ENCODE measurements at regions not wholly inside any gene's neighbourhood (a gene's known extent, or its start where the extent isn't known, plus 50 kb on each side); places are given as distances from the start of the nearest gene placed in this dataset.

GRCh38 chr6:14429396-14429795, 311.8 kb downstream of the CD83 start:
- no peaks in the 10 kb centered on the region for H3K36me3 ChIP-seq (ENCODE audit: insufficient read depth)
- no peaks in the 10 kb centered on the region for H4K20me1 ChIP-seq (replicated peaks; ENCODE audit: insufficient read depth)
- Mint-ChIP-seq H3K4me1 (peaks cover 36% of the 10 kb centered on the region), H3K4me3 (no peak overlapping the region), H3K27ac (no peak overlapping the region), H3K27me3 (ENCODE audit: insufficient read depth, low read depth, poor library complexity) (peaks cover 4% of the 10 kb centered on the region), H3K9me3 (no peaks in the 10 kb centered on the region; the same call in 2 of the 3 replicates), H3K36me3 (ENCODE audit: low read depth) (no peaks in the 10 kb centered on the region)
- no peaks in the 10 kb centered on the region for H3F3A ChIP-seq (replicated peaks; ENCODE audit: low read depth)
- TF ChIP-seq, protein P1, sequence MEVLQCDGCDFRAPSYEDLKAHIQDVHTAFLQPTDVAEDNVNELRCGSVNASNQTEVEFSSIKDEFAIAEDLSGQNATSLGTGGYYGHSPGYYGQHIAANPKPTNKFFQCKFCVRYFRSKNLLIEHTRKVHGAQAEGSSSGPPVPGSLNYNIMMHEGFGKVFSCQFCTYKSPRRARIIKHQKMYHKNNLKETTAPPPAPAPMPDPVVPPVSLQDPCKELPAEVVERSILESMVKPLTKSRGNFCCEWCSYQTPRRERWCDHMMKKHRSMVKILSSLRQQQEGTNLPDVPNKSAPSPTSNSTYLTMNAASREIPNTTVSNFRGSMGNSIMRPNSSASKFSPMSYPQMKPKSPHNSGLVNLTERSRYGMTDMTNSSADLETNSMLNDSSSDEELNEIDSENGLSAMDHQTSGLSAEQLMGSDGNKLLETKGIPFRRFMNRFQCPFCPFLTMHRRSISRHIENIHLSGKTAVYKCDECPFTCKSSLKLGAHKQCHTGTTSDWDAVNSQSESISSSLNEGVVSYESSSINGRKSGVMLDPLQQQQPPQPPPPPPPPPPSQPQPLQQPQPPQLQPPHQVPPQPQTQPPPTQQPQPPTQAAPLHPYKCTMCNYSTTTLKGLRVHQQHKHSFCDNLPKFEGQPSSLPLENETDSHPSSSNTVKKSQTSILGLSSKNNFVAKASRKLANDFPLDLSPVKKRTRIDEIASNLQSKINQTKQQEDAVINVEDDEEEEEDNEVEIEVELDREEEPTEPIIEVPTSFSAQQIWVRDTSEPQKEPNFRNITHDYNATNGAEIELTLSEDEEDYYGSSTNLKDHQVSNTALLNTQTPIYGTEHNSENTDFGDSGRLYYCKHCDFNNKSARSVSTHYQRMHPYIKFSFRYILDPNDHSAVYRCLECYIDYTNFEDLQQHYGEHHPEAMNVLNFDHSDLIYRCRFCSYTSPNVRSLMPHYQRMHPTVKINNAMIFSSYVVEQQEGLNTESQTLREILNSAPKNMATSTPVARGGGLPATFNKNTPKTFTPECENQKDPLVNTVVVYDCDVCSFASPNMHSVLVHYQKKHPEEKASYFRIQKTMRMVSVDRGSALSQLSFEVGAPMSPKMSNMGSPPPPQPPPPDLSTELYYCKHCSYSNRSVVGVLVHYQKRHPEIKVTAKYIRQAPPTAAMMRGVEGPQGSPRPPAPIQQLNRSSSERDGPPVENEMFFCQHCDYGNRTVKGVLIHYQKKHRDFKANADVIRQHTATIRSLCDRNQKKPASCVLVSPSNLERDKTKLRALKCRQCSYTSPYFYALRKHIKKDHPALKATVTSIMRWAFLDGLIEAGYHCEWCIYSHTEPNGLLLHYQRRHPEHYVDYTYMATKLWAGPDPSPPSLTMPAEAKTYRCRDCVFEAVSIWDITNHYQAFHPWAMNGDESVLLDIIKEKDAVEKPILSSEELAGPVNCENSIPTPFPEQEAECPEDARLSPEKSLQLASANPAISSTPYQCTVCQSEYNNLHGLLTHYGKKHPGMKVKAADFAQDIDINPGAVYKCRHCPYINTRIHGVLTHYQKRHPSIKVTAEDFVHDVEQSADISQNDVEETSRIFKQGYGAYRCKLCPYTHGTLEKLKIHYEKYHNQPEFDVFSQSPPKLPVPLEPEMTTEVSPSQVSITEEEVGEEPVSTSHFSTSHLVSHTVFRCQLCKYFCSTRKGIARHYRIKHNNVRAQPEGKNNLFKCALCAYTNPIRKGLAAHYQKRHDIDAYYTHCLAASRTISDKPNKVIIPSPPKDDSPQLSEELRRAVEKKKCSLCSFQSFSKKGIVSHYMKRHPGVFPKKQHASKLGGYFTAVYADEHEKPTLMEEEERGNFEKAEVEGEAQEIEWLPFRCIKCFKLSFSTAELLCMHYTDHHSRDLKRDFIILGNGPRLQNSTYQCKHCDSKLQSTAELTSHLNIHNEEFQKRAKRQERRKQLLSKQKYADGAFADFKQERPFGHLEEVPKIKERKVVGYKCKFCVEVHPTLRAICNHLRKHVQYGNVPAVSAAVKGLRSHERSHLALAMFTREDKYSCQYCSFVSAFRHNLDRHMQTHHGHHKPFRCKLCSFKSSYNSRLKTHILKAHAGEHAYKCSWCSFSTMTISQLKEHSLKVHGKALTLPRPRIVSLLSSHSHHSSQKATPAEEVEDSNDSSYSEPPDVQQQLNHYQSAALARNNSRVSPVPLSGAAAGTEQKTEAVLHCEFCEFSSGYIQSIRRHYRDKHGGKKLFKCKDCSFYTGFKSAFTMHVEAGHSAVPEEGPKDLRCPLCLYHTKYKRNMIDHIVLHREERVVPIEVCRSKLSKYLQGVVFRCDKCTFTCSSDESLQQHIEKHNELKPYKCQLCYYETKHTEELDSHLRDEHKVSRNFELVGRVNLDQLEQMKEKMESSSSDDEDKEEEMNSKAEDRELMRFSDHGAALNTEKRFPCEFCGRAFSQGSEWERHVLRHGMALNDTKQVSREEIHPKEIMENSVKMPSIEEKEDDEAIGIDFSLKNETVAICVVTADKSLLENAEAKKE (CRISPR knock-in tag; IDR thresholded peaks at IDR 0.05): no peak
- TF ChIP-seq EZH2 (IDR thresholded peaks at IDR 0.05; ENCODE audit: low read depth, unreplicated experiment) (no peak), JUNB (IDR thresholded peaks at IDR 0.05; ENCODE audit: unreplicated experiment) (no peak), CREB1 (CRISPR knock-in tag; IDR thresholded peaks at IDR 0.05; ENCODE audit: low read depth) (no peak), STAT1 (IDR thresholded peaks at IDR 0.05; ENCODE audit: unreplicated experiment) (no peak), NANOG (IDR thresholded peaks at IDR 0.05; ENCODE audit: borderline replicate concordance) (no peak), ETS1 (IDR thresholded peaks at IDR 0.05) (no peak), ZNF331 (CRISPR knock-in tag; IDR thresholded peaks at IDR 0.05; ENCODE audit: low read depth) (no peak), ZNF114 (CRISPR knock-in tag; IDR thresholded peaks at IDR 0.05) (no peak), EZH2phosphoT487 (IDR thresholded peaks at IDR 0.05; ENCODE audit: unreplicated experiment) (no peak)
- TF ChIP-seq, protein P2, sequence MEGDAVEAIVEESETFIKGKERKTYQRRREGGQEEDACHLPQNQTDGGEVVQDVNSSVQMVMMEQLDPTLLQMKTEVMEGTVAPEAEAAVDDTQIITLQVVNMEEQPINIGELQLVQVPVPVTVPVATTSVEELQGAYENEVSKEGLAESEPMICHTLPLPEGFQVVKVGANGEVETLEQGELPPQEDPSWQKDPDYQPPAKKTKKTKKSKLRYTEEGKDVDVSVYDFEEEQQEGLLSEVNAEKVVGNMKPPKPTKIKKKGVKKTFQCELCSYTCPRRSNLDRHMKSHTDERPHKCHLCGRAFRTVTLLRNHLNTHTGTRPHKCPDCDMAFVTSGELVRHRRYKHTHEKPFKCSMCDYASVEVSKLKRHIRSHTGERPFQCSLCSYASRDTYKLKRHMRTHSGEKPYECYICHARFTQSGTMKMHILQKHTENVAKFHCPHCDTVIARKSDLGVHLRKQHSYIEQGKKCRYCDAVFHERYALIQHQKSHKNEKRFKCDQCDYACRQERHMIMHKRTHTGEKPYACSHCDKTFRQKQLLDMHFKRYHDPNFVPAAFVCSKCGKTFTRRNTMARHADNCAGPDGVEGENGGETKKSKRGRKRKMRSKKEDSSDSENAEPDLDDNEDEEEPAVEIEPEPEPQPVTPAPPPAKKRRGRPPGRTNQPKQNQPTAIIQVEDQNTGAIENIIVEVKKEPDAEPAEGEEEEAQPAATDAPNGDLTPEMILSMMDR (conservative IDR thresholded peaks at IDR 0.05; ENCODE audit: low read depth in 2 of 2): no peak
- ATAC-seq: peak; percentile 89
- no peak overlapping the region for H2AFZ ChIP-seq
- no peak overlapping the region for H3K4me3 ChIP-seq
- H3K4me1 ChIP-seq (ENCODE audit: insufficient read depth): peaks cover 40% of the 10 kb centered on the region
- no peak overlapping the region for H3K4me2 ChIP-seq
- no peak overlapping the region for H3K27ac ChIP-seq (ENCODE audit: low read depth)
- DNase-seq (ENCODE audit: low spot score): peak; percentile 44
- no peaks in the 10 kb centered on the region for H3K79me2 ChIP-seq (replicated peaks; ENCODE audit: insufficient read depth)
- no peaks in the 10 kb centered on the region for H3K27me3 ChIP-seq (ENCODE audit: insufficient read depth)
- H3K9me2 ChIP-seq (ENCODE audit: insufficient read depth): peaks cover 10% of the 10 kb centered on the region
